ENCODE measurements at regions not wholly inside any gene's neighbourhood (a gene's known extent, or its start where the extent isn't known, plus 50 kb on each side); places are given as distances from the start of the nearest gene placed in this dataset.

GRCh38 chr6:143605906-143606521 lies 71.8 kb upstream of the PHACTR2 start:
- H3K36me3 ChIP-seq (ENCODE audit: control insufficient read depth, insufficient read depth, low read length) = no peaks in the 10 kb centered on the region
- H3K4me3 ChIP-seq (ENCODE audit: low read depth, low read length) = no peak overlapping the region
- no peak for TF ChIP-seq CTCF (IDR thresholded peaks at IDR 0.05; ENCODE audit: insufficient read depth, low read depth, low read length)
- DNase-seq (ENCODE audit: low read depth) = no peak
- CTCF ChIA-PET = no interaction called here
- no peaks in the 10 kb centered on the region for H3K27me3 ChIP-seq (ENCODE audit: control insufficient read depth, insufficient read depth, low read length)
- POLR2A ChIA-PET = no interaction called here

GRCh38 chr6:143603455-143603854 lies 74.3 kb upstream of the PHACTR2 start:
- CTCF ChIA-PET = no interaction called here
- POLR2A ChIA-PET = no interaction called here
- no peak for DNase-seq (ENCODE audit: low read depth)
- Histone ChIP-seq H3K36me3 (ENCODE audit: control insufficient read depth, insufficient read depth, low read length) (no peaks in the 10 kb centered on the region), H3K27me3 (ENCODE audit: control insufficient read depth, insufficient read depth, low read length) (no peaks in the 10 kb centered on the region), H3K4me3 (ENCODE audit: low read depth, low read length) (no peak overlapping the region)
- TF ChIP-seq CTCF (IDR thresholded peaks at IDR 0.05; ENCODE audit: insufficient read depth, low read depth, low read length) = no peak

- ChIA-PET POLR2A (no interaction called here), CTCF (interaction anchor here (1.5 kb wide), 1 partner anchor 9 kb away, joined by 4 read pairs; no protein-coding TSS in a partner anchor)
- Histone ChIP-seq H3K27me3 (ENCODE audit: control insufficient read depth, insufficient read depth, low read length) (no peaks in the 10 kb centered on the region), H3K36me3 (ENCODE audit: control insufficient read depth, insufficient read depth, low read length) (no peaks in the 10 kb centered on the region), H3K4me3 (ENCODE audit: low read depth, low read length) (no peak overlapping the region)
- no peak for TF ChIP-seq CTCF (IDR thresholded peaks at IDR 0.05; ENCODE audit: insufficient read depth, low read depth, low read length)
- no peak for DNase-seq (ENCODE audit: low read depth)
These were observed 76.3 kb upstream of the PHACTR2 start for GRCh38 chr6:143601504-143601903.

- POLR2A ChIA-PET = no interaction called here
- DNase-seq (ENCODE audit: low read depth) = no peak
- H3K36me3 ChIP-seq (ENCODE audit: control insufficient read depth, insufficient read depth, low read length) = no peaks in the 10 kb centered on the region
- CTCF ChIA-PET = interaction anchor here (1.3 kb wide), 1 partner anchor 413 kb away, joined by 3 read pairs; no protein-coding TSS in a partner anchor
- no peak overlapping the region for H3K4me3 ChIP-seq (ENCODE audit: low read depth, low read length)
- no peaks in the 10 kb centered on the region for H3K27me3 ChIP-seq (ENCODE audit: control insufficient read depth, insufficient read depth, low read length)
- TF ChIP-seq CTCF (IDR thresholded peaks at IDR 0.05; ENCODE audit: insufficient read depth, low read depth, low read length) = no peak
These were observed 76.9 kb upstream of the PHACTR2 start for GRCh38 chr6:143600821-143601220.

- ChIA-PET CTCF (interaction anchor here (1.2 kb wide), 1 partner anchor 23 kb away, joined by 4 read pairs; no protein-coding TSS in a partner anchor), POLR2A (no interaction called here)
- H3K36me3 ChIP-seq (ENCODE audit: control insufficient read depth, insufficient read depth, low read length) = no peaks in the 10 kb centered on the region
- no peak for DNase-seq (ENCODE audit: low read depth)
- no peaks in the 10 kb centered on the region for H3K27me3 ChIP-seq (ENCODE audit: control insufficient read depth, insufficient read depth, low read length)
- H3K4me3 ChIP-seq (ENCODE audit: low read depth, low read length) = no peak overlapping the region
- no peak for TF ChIP-seq CTCF (IDR thresholded peaks at IDR 0.05; ENCODE audit: insufficient read depth, low read depth, low read length)
These were observed 79.2 kb upstream of the PHACTR2 start for GRCh38 chr6:143598466-143599080.
